WI38 (cell line): ENCODE measurements at regions not wholly inside any gene's neighbourhood (a gene's known extent, or its start where the extent isn't known, plus 50 kb on each side); places are given as distances from the start of the nearest gene placed in this dataset.

Experiments
- H3K4me3 ChIP-seq: 2 replicates; pipeline ENCODE4 v1.5.1; 2011; ENCODE audit warnings: low read depth, mild to moderate bottlenecking, control low read depth, low read length
- CTCF ChIP-seq: IDR thresholded peaks from 2 replicates; pipeline ENCODE4 v1.5.1; 2012; ENCODE audit warnings: low read depth, mild to moderate bottlenecking, control low read depth, low read length

- no peak for TF ChIP-seq CTCF
- no peak overlapping the region for H3K4me3 ChIP-seq
Observed at GRCh38 chr5:136768457-136768856, 403.1 kb upstream of the TRPC7 start.

- H3K4me3 ChIP-seq: no peak overlapping the region
- TF ChIP-seq CTCF: no peak
Observed at GRCh38 chr5:136766456-136766855, 401.1 kb upstream of the TRPC7 start.

- TF ChIP-seq CTCF: no peak
- H3K4me3 ChIP-seq: no peak overlapping the region
Observed at GRCh38 chr5:136764601-136765000, 399.3 kb upstream of the TRPC7 start.

- TF ChIP-seq CTCF: no peak
- H3K4me3 ChIP-seq: no peak overlapping the region
Observed at GRCh38 chr5:136763548-136763947, 398.2 kb upstream of the TRPC7 start.

- H3K4me3 ChIP-seq: no peak overlapping the region
- no peak for TF ChIP-seq CTCF
Observed at GRCh38 chr5:136754216-136754615, 388.9 kb upstream of the TRPC7 start.

- no peak for TF ChIP-seq CTCF
- no peak overlapping the region for H3K4me3 ChIP-seq
Observed at GRCh38 chr5:136750224-136750862, 385.0 kb upstream of the TRPC7 start.

GRCh38 chr5:136749016-136749415, 383.7 kb upstream of the TRPC7 start:
- H3K4me3 ChIP-seq: no peak overlapping the region
- TF ChIP-seq CTCF: no peak
